ENCODE measurements at regions not wholly inside any gene's neighbourhood (a gene's known extent, or its start where the extent isn't known, plus 50 kb on each side); places are given as distances from the start of the nearest gene placed in this dataset.

DNA sequence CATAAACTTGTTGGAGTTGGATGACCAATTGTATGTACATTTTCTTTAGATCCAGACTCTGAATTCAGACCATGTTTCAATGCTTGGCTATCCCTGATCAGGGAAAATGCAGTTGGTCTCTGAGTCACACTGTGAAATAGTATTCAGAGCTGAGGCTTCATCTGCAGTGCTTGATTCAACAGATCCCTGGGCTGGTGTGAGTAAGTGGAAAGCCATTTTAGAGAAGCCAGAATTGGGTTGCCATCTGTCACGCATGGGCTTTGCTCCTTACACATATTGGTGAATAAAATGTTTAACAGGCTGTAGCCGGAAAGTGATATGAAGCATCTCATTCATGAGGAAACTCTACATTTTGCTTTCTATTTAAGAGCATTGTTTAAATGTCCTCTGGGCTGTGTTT lies 50.0 kb upstream of the ACYP2 start:
- no peaks in the 10 kb centered on the region for H3K9me3 ChIP-seq (replicated peaks in 1 of 2; ENCODE audit: control insufficient read depth in 1 of 2, insufficient read depth in 1 of 2, low read length in 2 of 2)
- no CpG with 5 or more reads among the region's 2 CpGs for WGBS (ENCODE audit: insufficient coverage)
- H4K20me1 ChIP-seq (ENCODE audit: insufficient read depth, low read length) = no peaks in the 10 kb centered on the region
- H3K27ac ChIP-seq (ENCODE audit: low read depth in 1 of 2, low read length in 2 of 2) = no peak overlapping the region
- intact Hi-C loops (cut with micrococcal nuclease) = no loop called here
- Mint-ChIP-seq H3K4me1 (no peaks in the 10 kb centered on the region), H3K36me3 (no peaks in the 10 kb centered on the region), H3K9me3 (peaks cover 0 to 4% (median 1%) of the 10 kb centered on the region in 7 donors), H3K4me3 (no peak overlapping the region), H3K27me3 (ENCODE audit: low read depth in 3 of 3) (no peaks in the 10 kb centered on the region), H3K27ac (no peak overlapping the region)
- no peak overlapping the region for H3K4me3 ChIP-seq (replicated peaks in 1 of 3; ENCODE audit: low read depth in 2 of 3, low read length in 3 of 3)
- no peak overlapping the region for H2AFZ ChIP-seq (ENCODE audit: insufficient read depth, low read depth, low read length, poor library complexity, severe bottlenecking)
- no peaks in the 10 kb centered on the region for H3K27me3 ChIP-seq (ENCODE audit: control insufficient read depth in 2 of 2, insufficient read depth in 2 of 2, low read length in 2 of 2)
- no peak overlapping the region for H3K9ac ChIP-seq (ENCODE audit: insufficient read depth, low read length, poor library complexity, severe bottlenecking)
- H3K36me3 ChIP-seq (replicated peaks in 1 of 2; ENCODE audit: control insufficient read depth in 1 of 2, insufficient read depth in 2 of 2, low read length in 2 of 2) = no peaks in the 10 kb centered on the region
- no peak for TF ChIP-seq CTCF (IDR thresholded peaks at IDR 0.05)
- H3K4me2 ChIP-seq (replicated peaks; ENCODE audit: extremely low read depth, low read length, poor library complexity, severe bottlenecking) = no peak overlapping the region
- no peaks in the 10 kb centered on the region for H3K79me2 ChIP-seq (ENCODE audit: insufficient read depth, low read length)
- H3K4me1 ChIP-seq (ENCODE audit: control insufficient read depth in 1 of 2, insufficient read depth in 2 of 2, low read length in 2 of 2) = no peaks in the 10 kb centered on the region
- no peak for DNase-seq

DNA sequence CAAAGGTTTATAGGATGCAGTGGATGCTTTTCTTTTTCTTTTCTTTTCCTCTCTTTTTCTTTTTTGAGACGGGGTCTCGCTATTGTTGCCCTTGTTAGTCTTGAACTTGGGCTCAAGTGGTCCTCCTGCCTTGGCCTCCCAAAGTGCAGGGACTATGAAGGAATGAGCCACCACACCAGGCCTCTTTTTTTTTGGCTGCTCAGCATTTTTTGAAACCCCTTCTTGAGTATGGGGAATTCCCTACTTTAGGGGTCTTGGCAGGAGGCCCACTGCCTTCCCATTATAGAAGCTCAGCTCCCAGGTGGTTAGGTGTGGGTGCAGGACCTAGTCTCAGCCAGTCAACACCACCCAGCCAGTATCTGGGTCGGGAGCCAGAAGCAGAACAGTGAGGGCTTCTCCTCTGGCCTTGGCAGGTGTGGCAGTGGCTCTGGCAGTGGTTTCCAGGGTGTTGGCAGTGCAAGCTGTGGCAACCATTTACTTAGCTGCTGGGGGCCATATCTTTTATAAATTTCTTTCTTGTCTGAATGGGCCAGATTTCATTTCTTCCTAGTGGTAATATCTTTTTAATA lies 51.4 kb upstream of the ACYP2 start:
- Histone ChIP-seq H3K4me1 (ENCODE audit: control insufficient read depth in 1 of 2, insufficient read depth in 2 of 2, low read length in 2 of 2) (no peaks in the 10 kb centered on the region), H3K4me2 (replicated peaks; ENCODE audit: extremely low read depth, low read length, poor library complexity, severe bottlenecking) (no peak overlapping the region), H3K27ac (ENCODE audit: low read depth in 1 of 2, low read length in 2 of 2) (no peak overlapping the region), H4K20me1 (ENCODE audit: insufficient read depth, low read length) (no peaks in the 10 kb centered on the region), H3K79me2 (ENCODE audit: insufficient read depth, low read length) (no peaks in the 10 kb centered on the region), H2AFZ (ENCODE audit: insufficient read depth, low read depth, low read length, poor library complexity, severe bottlenecking) (no peak overlapping the region), H3K36me3 (replicated peaks in 1 of 2; ENCODE audit: control insufficient read depth in 1 of 2, insufficient read depth in 2 of 2, low read length in 2 of 2) (no peaks in the 10 kb centered on the region), H3K27me3 (ENCODE audit: control insufficient read depth in 2 of 2, insufficient read depth in 2 of 2, low read length in 2 of 2) (no peaks in the 10 kb centered on the region), H3K4me3 (replicated peaks in 1 of 3; ENCODE audit: low read depth in 2 of 3, low read length in 3 of 3) (no peak overlapping the region), H3K9ac (ENCODE audit: insufficient read depth, low read length, poor library complexity, severe bottlenecking) (no peak overlapping the region), H3K9me3 (replicated peaks in 1 of 2; ENCODE audit: control insufficient read depth in 1 of 2, insufficient read depth in 1 of 2, low read length in 2 of 2) (no peaks in the 10 kb centered on the region)
- H3K4me3 Mint-ChIP-seq = no peak overlapping the region
- no peaks in the 10 kb centered on the region for H3K4me1 Mint-ChIP-seq
- peaks cover 0 to 9% (median 2%) of the 10 kb centered on the region in 7 donors for H3K9me3 Mint-ChIP-seq
- peaks cover 0 to under 1% (median 0%) of the 10 kb centered on the region in 3 donors for H3K27me3 Mint-ChIP-seq (ENCODE audit: low read depth in 3 of 3)
- TF ChIP-seq CTCF (IDR thresholded peaks at IDR 0.05) = no peak
- no CpG with 5 or more reads among the region's 3 CpGs for WGBS (ENCODE audit: insufficient coverage)
- no peak overlapping the region for H3K27ac Mint-ChIP-seq
- no peak for DNase-seq
- H3K36me3 Mint-ChIP-seq = no peaks in the 10 kb centered on the region
- intact Hi-C loops (cut with micrococcal nuclease) = no loop called here

Data from CD14-positive monocyte (primary cell).